HTR-8/SVneo (cell line): ENCODE measurements at regions not wholly inside any gene's neighbourhood (a gene's known extent, or its start where the extent isn't known, plus 50 kb on each side); places are given as distances from the start of the nearest gene placed in this dataset.
A peak's percentile ranks its signal among the peaks of the same experiment; 100 is the strongest.

ENCODE experiments used
- DNase-seq: peaks from one replicate; pipeline ENCODE4 v3.0.0; 2011; ENCODE audit warnings: low spot score, mixed read lengths; ENCODE audit not compliant: insufficient read length
- FAIRE-seq: peaks from 2 replicates; lab custom pipeline; 2011; peaks lifted over from hg19 to GRCh38; lab: Jason Lieb, UNC

- FAIRE-seq: no peak
- no peak for DNase-seq
Measured at GRCh38 chr15:96504371-96504770, 173.9 kb downstream of the NR2F2 start.

- DNase-seq (no peak), FAIRE-seq (no peak)
Measured at GRCh38 chr15:96505014-96505413, 174.5 kb downstream of the NR2F2 start.

GRCh38 chr15:96514607-96515285, 184.2 kb downstream of the NR2F2 start:
- no peak for FAIRE-seq
- DNase-seq: no peak

GRCh38 chr15:96515371-96515770, 184.9 kb downstream of the NR2F2 start:
- no peak for FAIRE-seq

GRCh38 chr15:96521386-96521785, 190.9 kb downstream of the NR2F2 start:
- DNase-seq: no peak
- no peak for FAIRE-seq

More at GRCh38 chr15:96515371-96515770, 184.9 kb downstream of the NR2F2 start:
- no peak for DNase-seq

GRCh38 chr15:96524676-96525417, 194.3 kb downstream of the NR2F2 start:
- DNase-seq: no peak
- no peak for FAIRE-seq

GRCh38 chr15:96535148-96535547, 204.6 kb downstream of the NR2F2 start:
- DNase-seq: no peak
- no peak for FAIRE-seq

- no peak for DNase-seq
- FAIRE-seq: no peak
Measured at GRCh38 chr15:96538491-96538890, 208.0 kb downstream of the NR2F2 start.

GRCh38 chr15:96540283-96540682, 209.8 kb downstream of the NR2F2 start:
- DNase-seq (no peak), FAIRE-seq (no peak)

GRCh38 chr15:96542130-96542770, 211.8 kb downstream of the NR2F2 start:
- DNase-seq (no peak), FAIRE-seq (no peak)

- DNase-seq (no peak), FAIRE-seq (no peak)
Measured at GRCh38 chr15:96544162-96544756, 213.8 kb downstream of the NR2F2 start.

GRCh38 chr15:96549136-96549535, 218.6 kb downstream of the NR2F2 start:
- no peak for FAIRE-seq
- no peak for DNase-seq

GRCh38 chr15:96551196-96551595, 220.7 kb downstream of the NR2F2 start:
- peak; percentile 14 for DNase-seq
- no peak for FAIRE-seq

GRCh38 chr15:96551722-96552121, 221.2 kb downstream of the NR2F2 start:
- FAIRE-seq (no peak), DNase-seq (no peak)

- FAIRE-seq: no peak
Measured at GRCh38 chr15:96553006-96553405, 222.5 kb downstream of the NR2F2 start.

GRCh38 chr15:96553451-96553850, 223.0 kb downstream of the NR2F2 start:
- no peak for FAIRE-seq
- DNase-seq: no peak

More at GRCh38 chr15:96553006-96553405, 222.5 kb downstream of the NR2F2 start:
- DNase-seq: peak; percentile 30

- no peak for FAIRE-seq
- DNase-seq: no peak
Measured at GRCh38 chr15:96553931-96554330, 223.4 kb downstream of the NR2F2 start.

GRCh38 chr15:96554541-96554940, 224.0 kb downstream of the NR2F2 start:
- FAIRE-seq (no peak), DNase-seq (no peak)

- FAIRE-seq (no peak), DNase-seq (no peak)
Measured at GRCh38 chr15:96559087-96559486, 228.6 kb downstream of the NR2F2 start.

- FAIRE-seq (no peak), DNase-seq (no peak)
Measured at GRCh38 chr15:96559631-96560030, 229.1 kb downstream of the NR2F2 start.
